Ovary (tissue), 3 donors: ENCODE measurements at regions not wholly inside any gene's neighbourhood (a gene's known extent, or its start where the extent isn't known, plus 50 kb on each side); places are given as distances from the start of the nearest gene placed in this dataset.

ENCODE experiments used
- EP300 ChIP-seq: sonication (generic); formaldehyde crosslinking; IDR thresholded peaks from one replicate; pipeline ENCODE4 v1.6.1; 2017; ENCODE audit warnings: antibody characterized with exemption
- POLR2A ChIP-seq: fragments of 450-650 bp; IDR thresholded peaks from one replicate; pipeline ENCODE4 v1.6.1; 2017; ENCODE audit warnings: antibody characterized with exemption, mild to moderate bottlenecking, moderate library complexity
- TF ChIP-seq, protein P1 (sequence below), 3 donors: fragments of 450-650 bp in 2 of 3; fragments of 200-600 bp in 1 of 3; IDR thresholded peaks; one replicate each; pipeline versions ENCODE4 v1.5.1 to v1.8.0; 2016 to 2022; ENCODE audit warnings: antibody characterized with exemption in 3 of 3, mild to moderate bottlenecking in 1 of 3
- donor health status: DM: no; HTN: no; CAD: no.

DNA sequence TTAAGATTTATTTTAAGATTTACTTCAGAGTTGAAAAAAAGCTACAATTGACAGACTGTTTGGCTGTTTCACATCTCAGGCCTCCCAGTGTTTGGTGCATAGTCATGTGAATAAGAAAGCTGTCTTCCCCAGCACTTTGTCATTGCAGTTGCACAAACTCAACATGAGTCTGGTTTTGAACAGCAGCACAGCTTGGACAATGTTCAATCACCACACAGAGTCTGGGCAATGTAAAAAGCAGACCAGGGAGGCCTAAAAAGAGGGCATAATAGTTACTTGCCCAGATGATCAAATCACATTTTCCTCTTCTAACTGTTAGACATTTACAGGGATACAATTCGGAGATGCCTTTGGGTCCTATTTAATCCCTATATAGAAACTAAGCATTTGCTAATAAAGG is 1055.0 kb downstream of the RPA4 start:
- TF ChIP-seq, protein P1, sequence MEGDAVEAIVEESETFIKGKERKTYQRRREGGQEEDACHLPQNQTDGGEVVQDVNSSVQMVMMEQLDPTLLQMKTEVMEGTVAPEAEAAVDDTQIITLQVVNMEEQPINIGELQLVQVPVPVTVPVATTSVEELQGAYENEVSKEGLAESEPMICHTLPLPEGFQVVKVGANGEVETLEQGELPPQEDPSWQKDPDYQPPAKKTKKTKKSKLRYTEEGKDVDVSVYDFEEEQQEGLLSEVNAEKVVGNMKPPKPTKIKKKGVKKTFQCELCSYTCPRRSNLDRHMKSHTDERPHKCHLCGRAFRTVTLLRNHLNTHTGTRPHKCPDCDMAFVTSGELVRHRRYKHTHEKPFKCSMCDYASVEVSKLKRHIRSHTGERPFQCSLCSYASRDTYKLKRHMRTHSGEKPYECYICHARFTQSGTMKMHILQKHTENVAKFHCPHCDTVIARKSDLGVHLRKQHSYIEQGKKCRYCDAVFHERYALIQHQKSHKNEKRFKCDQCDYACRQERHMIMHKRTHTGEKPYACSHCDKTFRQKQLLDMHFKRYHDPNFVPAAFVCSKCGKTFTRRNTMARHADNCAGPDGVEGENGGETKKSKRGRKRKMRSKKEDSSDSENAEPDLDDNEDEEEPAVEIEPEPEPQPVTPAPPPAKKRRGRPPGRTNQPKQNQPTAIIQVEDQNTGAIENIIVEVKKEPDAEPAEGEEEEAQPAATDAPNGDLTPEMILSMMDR (IDR thresholded peaks at IDR 0.05), result no peak
- TF ChIP-seq EP300 (no peak), POLR2A (no peak)
